Gastrocnemius medialis (tissue), 4 donors: ENCODE measurements at regions not wholly inside any gene's neighbourhood (a gene's known extent, or its start where the extent isn't known, plus 50 kb on each side); places are given as distances from the start of the nearest gene placed in this dataset.
"Not testable (repeated sequence)": the region's sequence is repeated elsewhere in the genome, so short reads cannot be mapped to it uniquely, and the experiment has no call there.

Experiments
- ATAC-seq, 2 donors: fragments of 150-250 bp; one replicate each; pipeline ENCODE4 v1.9.1; 2016
- DNase-seq, 2 donors: peaks; one replicate each; pipeline ENCODE4 v3.0.0-alpha.2; 2019
- H3K27ac ChIP-seq, 4 donors: fragments of 200-600 bp; sonication (generic); 1 replicate in 1 of 4; 2 replicates in 3 of 4; pipeline ENCODE4 v1.5.1; 2016 to 2018; ENCODE audit warnings: mild to moderate bottlenecking in 2 of 4, moderate library complexity in 1 of 4
- H3K27me3 ChIP-seq, 3 donors: fragments of 200-600 bp; sonication (generic) in 2 of 3; 1 replicate in 1 of 3; 2 replicates in 2 of 3; pipeline versions ENCODE4 v1.5.1 to v1.6.0; 2016 to 2019; ENCODE audit warnings: mild to moderate bottlenecking in 1 of 3, moderate library complexity in 1 of 3
- H3K36me3 ChIP-seq, 2 donors: fragments of 200-600 bp; sonication (generic) in 1 of 2; one replicate each; pipeline ENCODE4 v1.5.1; 2017 to 2018
- H3K4me1 ChIP-seq, 2 donors: fragments of 200-600 bp; sonication (generic) in 1 of 2; one replicate each; pipeline ENCODE4 v1.5.1; 2016 to 2017; ENCODE audit warnings: mild to moderate bottlenecking in 2 of 2
- H3K4me3 ChIP-seq, 4 donors: fragments of 200-600 bp; sonication (generic) in 3 of 4; 1 replicate in 1 of 4; 2 replicates in 3 of 4; pipeline ENCODE4 v1.5.1; 2016 to 2019; ENCODE audit warnings: mild to moderate bottlenecking in 2 of 4
- H3K9me3 ChIP-seq, 3 donors: fragments of 200-600 bp; sonication (generic) in 2 of 3; 1 replicate in 1 of 3; 2 replicates in 2 of 3; pipeline ENCODE4 v1.5.1; 2016 to 2019
- POLR2A ChIP-seq, 2 donors: fragments of 450-650 bp; IDR thresholded peaks; one replicate each; pipeline ENCODE4 v1.6.1; 2017; ENCODE audit warnings: antibody characterized with exemption in 2 of 2, mild to moderate bottlenecking in 2 of 2, moderate library complexity in 2 of 2
- in situ Hi-C, 4 donors: fragments of 200-750 bp; cut with MboI; loops; one replicate each; pipeline versions ENCODE4 v1.15.0 to v1.8.0; 2017; ENCODE audit warnings: low sequenced_read_pairs in 4 of 4
- intact Hi-C: fragments of 100-400 bp; cut with DNase I; formaldehyde crosslinking; loops from one replicate; pipeline ENCODE4 v1.15.1; 2023; ENCODE audit warnings: low total_unique reads
- TF ChIP-seq, protein P1 (sequence below), 5 experiments: fragments of 450-650 bp in 3 of 5; fragments of 200-600 bp in 2 of 5; sonication (generic) in 2 of 5; IDR thresholded peaks in 4 of 5; conservative IDR thresholded peaks in 1 of 5; 1 replicate in 4 of 5; 2 replicates in 1 of 5; pipeline ENCODE4 v1.5.1; 2016 to 2019; ENCODE audit warnings: antibody characterized with exemption in 5 of 5, mild to moderate bottlenecking in 3 of 5, moderate library complexity in 3 of 5

DNA sequence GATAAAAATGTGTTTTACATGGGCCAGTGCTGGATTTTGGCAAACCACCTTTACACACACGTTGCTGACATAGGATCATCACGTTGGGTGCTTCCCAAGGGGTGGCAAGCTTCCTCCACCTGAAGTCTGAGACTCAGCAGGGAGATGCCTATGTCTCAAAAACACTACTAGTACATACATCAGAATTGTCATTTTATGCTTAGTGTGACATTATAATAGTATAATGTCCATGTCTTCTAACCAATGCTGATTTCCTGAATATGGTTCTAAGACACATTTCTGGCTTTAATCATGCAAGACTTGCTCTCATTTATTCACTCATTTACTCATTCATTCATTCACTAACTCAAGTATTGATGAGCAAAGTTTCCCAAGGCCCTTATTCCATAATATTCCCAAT is 322.3 kb downstream of the LNPK start:
- ATAC-seq (no peak), DNase-seq (no peak)
- intact Hi-C loops = no loop called here
- Histone ChIP-seq H3K27me3 (peaks cover 0 to 14% (median 8%) of the 10 kb centered on the region in 3 donors), H3K36me3 (no peaks in the 10 kb centered on the region), H3K9me3 (no peaks in the 10 kb centered on the region), H3K4me1 (no peaks in the 10 kb centered on the region), H3K4me3 (no peak overlapping the region), H3K27ac (no peak overlapping the region)
- in situ Hi-C loops = loop anchor here in 3 of 4 donors (10.0 kb wide), 2 partner anchors 395 to 415 kb away; partner anchors contain the start of genes HOXD12 (in 1 of the 3) and HOXD13 (in 1 of the 3)
- no peak for TF ChIP-seq POLR2A (IDR thresholded peaks at IDR 0.05)
- TF ChIP-seq, protein P1, sequence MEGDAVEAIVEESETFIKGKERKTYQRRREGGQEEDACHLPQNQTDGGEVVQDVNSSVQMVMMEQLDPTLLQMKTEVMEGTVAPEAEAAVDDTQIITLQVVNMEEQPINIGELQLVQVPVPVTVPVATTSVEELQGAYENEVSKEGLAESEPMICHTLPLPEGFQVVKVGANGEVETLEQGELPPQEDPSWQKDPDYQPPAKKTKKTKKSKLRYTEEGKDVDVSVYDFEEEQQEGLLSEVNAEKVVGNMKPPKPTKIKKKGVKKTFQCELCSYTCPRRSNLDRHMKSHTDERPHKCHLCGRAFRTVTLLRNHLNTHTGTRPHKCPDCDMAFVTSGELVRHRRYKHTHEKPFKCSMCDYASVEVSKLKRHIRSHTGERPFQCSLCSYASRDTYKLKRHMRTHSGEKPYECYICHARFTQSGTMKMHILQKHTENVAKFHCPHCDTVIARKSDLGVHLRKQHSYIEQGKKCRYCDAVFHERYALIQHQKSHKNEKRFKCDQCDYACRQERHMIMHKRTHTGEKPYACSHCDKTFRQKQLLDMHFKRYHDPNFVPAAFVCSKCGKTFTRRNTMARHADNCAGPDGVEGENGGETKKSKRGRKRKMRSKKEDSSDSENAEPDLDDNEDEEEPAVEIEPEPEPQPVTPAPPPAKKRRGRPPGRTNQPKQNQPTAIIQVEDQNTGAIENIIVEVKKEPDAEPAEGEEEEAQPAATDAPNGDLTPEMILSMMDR (IDR thresholded peaks at IDR 0.05 in 4 of 5, conservative IDR thresholded peaks at IDR 0.05 in 1 of 5) = no peak

DNA sequence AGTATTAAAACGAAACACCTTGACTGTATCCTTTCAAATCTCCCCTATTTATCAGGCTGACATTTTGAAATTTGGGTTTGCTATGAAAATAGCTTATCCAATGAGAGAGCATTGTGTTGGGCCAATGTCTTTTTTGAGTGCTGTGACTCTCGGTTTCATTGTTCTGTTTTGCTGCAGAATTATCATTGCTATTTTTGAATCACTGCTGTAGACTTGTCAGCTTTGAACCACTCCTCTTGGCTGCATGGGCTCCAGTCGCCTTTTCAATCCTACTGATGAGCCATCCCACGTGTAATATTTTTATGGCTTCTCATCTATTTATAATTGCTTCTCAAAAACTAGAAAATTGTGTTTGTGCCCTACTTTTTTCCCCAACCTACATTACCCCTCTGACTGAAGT is 322.8 kb downstream of the LNPK start:
- H3K36me3 ChIP-seq = no peaks in the 10 kb centered on the region
- H3K27ac ChIP-seq = no peak overlapping the region
- TF ChIP-seq POLR2A (IDR thresholded peaks at IDR 0.05) = no peak
- TF ChIP-seq, protein P1 (IDR thresholded peaks at IDR 0.05 in 4 of 5, conservative IDR thresholded peaks at IDR 0.05 in 1 of 5) = no peak
- ATAC-seq = no peak
- no peak overlapping the region for H3K4me3 ChIP-seq
- peaks cover 0 to 11% (median 3%) of the 10 kb centered on the region in 3 donors for H3K27me3 ChIP-seq
- no peaks in the 10 kb centered on the region for H3K4me1 ChIP-seq
- DNase-seq = no peak
- H3K9me3 ChIP-seq = no peaks in the 10 kb centered on the region
- in situ Hi-C loops = no loop called here
- intact Hi-C loops = no loop called here

DNA sequence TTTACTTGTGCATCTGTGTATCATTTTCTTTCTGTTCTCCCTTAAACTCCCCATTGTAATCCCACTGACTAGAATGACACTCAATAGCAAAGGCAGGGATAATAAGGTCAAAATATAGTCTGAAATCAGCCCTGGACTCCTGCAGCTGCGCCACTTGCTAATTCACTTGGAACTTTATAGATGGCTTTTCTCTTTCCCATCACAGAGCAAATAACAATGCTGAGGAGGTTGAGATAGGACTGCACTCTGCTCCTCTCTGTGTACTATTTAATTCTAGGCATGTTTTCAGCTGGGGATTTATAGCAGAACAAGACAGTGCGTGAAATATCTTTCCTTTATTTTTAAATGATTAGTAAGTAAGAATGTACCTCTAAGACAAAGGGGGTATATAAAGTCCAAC is 324.2 kb downstream of the LNPK start:
- Histone ChIP-seq H3K27ac (no peak overlapping the region), H3K9me3 (peaks cover 0 to 2% (median 0%) of the 10 kb centered on the region in 3 donors), H3K4me3 (no peak overlapping the region), H3K36me3 (no peaks in the 10 kb centered on the region), H3K27me3 (peaks cover 0 to 4% (median 0%) of the 10 kb centered on the region in 3 donors), H3K4me1 (no peaks in the 10 kb centered on the region)
- ATAC-seq (no peak), DNase-seq (no peak)
- intact Hi-C loops = no loop called here
- in situ Hi-C loops = no loop called here
- no peak for TF ChIP-seq POLR2A (IDR thresholded peaks at IDR 0.05)
- TF ChIP-seq, protein P1 (IDR thresholded peaks at IDR 0.05 in 4 of 5, conservative IDR thresholded peaks at IDR 0.05 in 1 of 5) = no peak

DNA sequence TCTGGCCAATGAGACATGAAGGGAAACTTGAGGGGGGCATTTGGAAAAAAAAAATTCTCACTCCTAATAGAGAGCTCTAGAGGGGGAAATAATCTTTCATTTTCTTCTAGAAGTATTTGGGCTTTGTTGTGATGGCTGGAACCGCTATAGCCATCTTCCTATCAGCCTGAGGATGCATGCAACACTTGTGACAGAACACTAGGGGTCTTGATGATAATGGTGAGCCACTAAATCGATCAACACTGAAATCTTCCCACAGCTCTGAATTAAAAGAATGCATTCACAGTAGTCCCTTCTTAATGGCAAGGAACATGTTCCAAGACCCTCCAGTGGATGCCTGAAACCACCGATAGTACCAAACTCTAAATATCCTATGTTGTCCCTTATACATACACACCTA is 325.3 kb downstream of the LNPK start:
- Histone ChIP-seq H3K27me3 (no peaks in the 10 kb centered on the region), H3K9me3 (peaks cover 0 to 2% (median 0%) of the 10 kb centered on the region in 3 donors), H3K36me3 (no peaks in the 10 kb centered on the region), H3K4me1 (no peaks in the 10 kb centered on the region), H3K4me3 (no peak overlapping the region), H3K27ac (no peak overlapping the region)
- intact Hi-C loops (no loop called here), in situ Hi-C loops (no loop called here)
- DNase-seq (no peak), ATAC-seq (no peak)
- TF ChIP-seq POLR2A (IDR thresholded peaks at IDR 0.05) = no peak
- TF ChIP-seq, protein P1 (IDR thresholded peaks at IDR 0.05 in 4 of 5, conservative IDR thresholded peaks at IDR 0.05 in 1 of 5) = no peak

DNA sequence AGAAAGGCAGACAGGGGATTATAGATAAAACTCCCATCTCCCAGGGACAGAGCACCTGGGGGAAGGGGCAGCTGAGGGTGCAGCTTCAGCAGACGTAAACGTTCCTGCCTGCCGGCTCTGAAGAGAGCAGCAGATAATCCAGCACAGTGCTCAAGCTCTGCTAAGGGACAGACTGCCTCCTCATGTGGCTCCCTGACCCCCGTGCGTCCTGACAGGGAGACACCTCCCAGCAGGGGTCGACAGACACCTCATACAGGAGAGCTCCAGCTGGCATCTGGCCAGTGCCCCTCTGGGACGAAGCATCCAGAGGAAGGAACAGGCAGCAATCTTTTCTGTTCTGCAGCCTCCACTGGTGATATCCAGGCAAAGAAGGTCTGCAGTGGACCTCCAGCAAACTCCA is 333.3 kb downstream of the LNPK start:
- H3K4me1 ChIP-seq, H3K27ac ChIP-seq, intact Hi-C loops, H3K9me3 ChIP-seq, in situ Hi-C loops, H3K4me3 ChIP-seq, ATAC-seq, H3K27me3 ChIP-seq, DNase-seq, H3K36me3 ChIP-seq: not testable (repeated sequence)
